GM23338 (cell line): ENCODE measurements at regions not wholly inside any gene's neighbourhood (a gene's known extent, or its start where the extent isn't known, plus 50 kb on each side); places are given as distances from the start of the nearest gene placed in this dataset.

ENCODE experiments used
- ATAC-seq: fragments of 200-7000 bp; cut with Tn5 transposase; 3 replicates; pipeline ENCODE4 v1.9.1; 2020
- DNase-seq: peaks from one replicate; pipeline ENCODE4 v3.0.0-alpha.2; 2015; ENCODE audit warnings: low spot score
- H2AFZ ChIP-seq: fragments of 200-600 bp; sonication (generic); 2 replicates; pipeline ENCODE4 v1.8.0; 2016; ENCODE audit warnings: antibody characterized with exemption, mild to moderate bottlenecking, moderate library complexity
- H3F3A ChIP-seq: fragments of 200-600 bp; sonication (generic); replicated peaks from 2 replicates; pipeline ENCODE4 v1.8.0; 2017; ENCODE audit warnings: antibody characterized with exemption, mixed run types, low read depth
- H3K27ac ChIP-seq: fragments of 200-600 bp; sonication (generic); 2 replicates; pipeline ENCODE4 v1.6.1; 2016; ENCODE audit warnings: low read depth
- H3K27me3 ChIP-seq: fragments of 200-600 bp; sonication (generic); 2 replicates; pipeline ENCODE4 v1.8.0; 2016; ENCODE audit warnings: mild to moderate bottlenecking, mixed run types, moderate library complexity; ENCODE audit not compliant: insufficient read depth
- H3K36me3 ChIP-seq: fragments of 200-600 bp; sonication (generic); 2 replicates; pipeline ENCODE4 v1.8.0; 2016; ENCODE audit warnings: mild to moderate bottlenecking; ENCODE audit not compliant: insufficient read depth
- H3K4me1 ChIP-seq: fragments of 200-600 bp; sonication (generic); 2 replicates; pipeline ENCODE4 v1.8.0; 2016; ENCODE audit warnings: mild to moderate bottlenecking, moderate library complexity; ENCODE audit not compliant: insufficient read depth
- H3K4me2 ChIP-seq: fragments of 200-600 bp; sonication (generic); 2 replicates; pipeline ENCODE4 v1.7.1; 2017; ENCODE audit warnings: mixed run types
- H3K4me3 ChIP-seq: fragments of 200-600 bp; sonication (generic); 2 replicates; pipeline ENCODE4 v1.6.1; 2016; ENCODE audit warnings: mixed run types
- H3K79me2 ChIP-seq: fragments of 200-600 bp; sonication (generic); replicated peaks from 2 replicates; pipeline ENCODE4 v1.8.0; 2017; ENCODE audit warnings: mild to moderate bottlenecking; ENCODE audit not compliant: insufficient read depth
- H3K9me2 ChIP-seq: fragments of 200-600 bp; sonication (generic); 2 replicates; pipeline ENCODE4 v1.8.0; 2017; ENCODE audit not compliant: insufficient read depth
- H4K20me1 ChIP-seq: fragments of 200-600 bp; sonication (generic); replicated peaks from 2 replicates; pipeline ENCODE4 v1.8.0; 2017; ENCODE audit warnings: mild to moderate bottlenecking; ENCODE audit not compliant: insufficient read depth
- H3K27ac Mint-ChIP-seq: 2 replicates; pipeline ENCODE4 v1.8.0; 2020; ENCODE audit warnings: inconsistent platforms, mild to moderate bottlenecking, moderate library complexity, mixed read lengths
- H3K27me3 Mint-ChIP-seq: 3 replicates; pipeline ENCODE4 v1.8.0; 2022; ENCODE audit warnings: low read depth, mild to moderate bottlenecking, moderate library complexity, mixed read lengths, inconsistent platforms; ENCODE audit not compliant: insufficient read depth, poor library complexity
- H3K36me3 Mint-ChIP-seq: 3 replicates; pipeline ENCODE4 v1.8.0; 2021; ENCODE audit warnings: low read depth, mild to moderate bottlenecking, inconsistent platforms, moderate library complexity, mixed read lengths
- H3K4me1 Mint-ChIP-seq: 3 replicates; pipeline ENCODE4 v1.8.0; 2020; ENCODE audit warnings: mild to moderate bottlenecking, inconsistent platforms, mixed read lengths
- H3K4me3 Mint-ChIP-seq: 3 replicates; pipeline ENCODE4 v1.8.0; 2021; ENCODE audit warnings: moderate library complexity, mild to moderate bottlenecking, inconsistent platforms, mixed read lengths
- H3K9me3 Mint-ChIP-seq: 3 replicates; pipeline ENCODE4 v1.8.0; 2020; ENCODE audit warnings: moderate library complexity, mild to moderate bottlenecking, inconsistent platforms, mixed read lengths
- CREB1 ChIP-seq: fragments of 250-450 bp; sonication (Bioruptor Pico); IDR thresholded peaks from 2 replicates; pipeline ENCODE4 v1.5.0; 2020; ENCODE audit warnings: low read depth, mild to moderate bottlenecking, moderate library complexity
- CTCF ChIP-seq, 2 experiments: fragments of 200-600 bp in 1 of 2; sonication (generic) in 1 of 2; conservative IDR thresholded peaks; 2 replicates each; pipeline versions ENCODE4 v1.5.1 to v1.6.1; 2016 to 2017; ENCODE audit warnings: antibody characterized with exemption in 2 of 2, low read depth in 2 of 2, mild to moderate bottlenecking in 2 of 2, moderate library complexity in 1 of 2
- ETS1 ChIP-seq: IDR thresholded peaks from 2 replicates; pipeline ENCODE4 v1.6.1; 2016; ENCODE audit warnings: antibody characterized with exemption
- EZH2 ChIP-seq: fragments of 200-600 bp; sonication (generic); IDR thresholded peaks from one replicate; pipeline ENCODE4 v1.8.0; 2017; ENCODE audit warnings: antibody characterized with exemption, mild to moderate bottlenecking, low read depth; ENCODE audit not compliant: unreplicated experiment
- EZH2phosphoT487 ChIP-seq: fragments of 200-600 bp; sonication (generic); IDR thresholded peaks from one replicate; pipeline ENCODE4 v1.8.1; 2018; ENCODE audit warnings: antibody characterized with exemption; ENCODE audit not compliant: unreplicated experiment
- JUNB ChIP-seq: IDR thresholded peaks from one replicate; pipeline ENCODE4 v1.6.1; 2016; ENCODE audit warnings: antibody characterized with exemption; ENCODE audit not compliant: unreplicated experiment
- NANOG ChIP-seq: IDR thresholded peaks from 2 replicates; pipeline ENCODE4 v1.6.1; 2016; ENCODE audit warnings: antibody characterized with exemption, borderline replicate concordance
- POLR2AphosphoS5 ChIP-seq: IDR thresholded peaks from 2 replicates; pipeline ENCODE4 v1.6.1; 2016; ENCODE audit warnings: antibody characterized with exemption, low read depth
- STAT1 ChIP-seq: IDR thresholded peaks from one replicate; pipeline ENCODE4 v1.6.1; 2016; ENCODE audit warnings: antibody characterized with exemption; ENCODE audit not compliant: unreplicated experiment
- ZNF114 ChIP-seq: fragments of 250-450 bp; sonication (Bioruptor Pico); IDR thresholded peaks from 2 replicates; pipeline ENCODE4 v1.5.0; 2020; ENCODE audit warnings: mild to moderate bottlenecking, moderate library complexity
- ZNF331 ChIP-seq: fragments of 250-450 bp; sonication (Bioruptor Pico); IDR thresholded peaks from 2 replicates; pipeline ENCODE4 v1.5.0; 2020; ENCODE audit warnings: low read depth, mild to moderate bottlenecking, moderate library complexity
- ZNF462 ChIP-seq: fragments of 250-450 bp; sonication (Bioruptor Pico); IDR thresholded peaks from 2 replicates; pipeline ENCODE4 v1.5.0; 2020; ENCODE audit warnings: mild to moderate bottlenecking, moderate library complexity

- TF ChIP-seq STAT1 (no peak), EZH2phosphoT487 (no peak), ETS1 (no peak), NANOG (no peak), EZH2 (no peak)
These were observed 331.0 kb upstream of the EDIL3 start (continued) for GRCh38 chr5:84715686-84716085.

- Mint-ChIP-seq H3K36me3 (peaks cover 7% of the 10 kb centered on the region; the same call in 1 of the 3 replicates), H3K27ac (no peak overlapping the region), H3K4me3 (no peak overlapping the region), H3K27me3 (no peaks in the 10 kb centered on the region), H3K9me3 (peaks cover 3% of the 10 kb centered on the region; the same call in 1 of the 3 replicates), H3K4me1 (no peaks in the 10 kb centered on the region)
- Histone ChIP-seq H3K27me3 (no peaks in the 10 kb centered on the region), H3K79me2 (no peaks in the 10 kb centered on the region), H2AFZ (peak overlapping the region; percentile 40; the same call in 1 of the 2 replicates), H3K27ac (no peak overlapping the region), H4K20me1 (no peaks in the 10 kb centered on the region), H3K36me3 (0 out of 2 replicates have a peak, but pooled peaks cover under 1% of the 10 kb centered on the region), H3K4me1 (no peaks in the 10 kb centered on the region), H3K4me3 (no peak overlapping the region), H3F3A (no peaks in the 10 kb centered on the region), H3K4me2 (no peak overlapping the region), H3K9me2 (no peaks in the 10 kb centered on the region; the same call in 1 of the 2 replicates)
- DNase-seq (no peak), ATAC-seq (no peak)
- no peak for TF ChIP-seq ZNF331 (CRISPR knock-in tag)
- TF ChIP-seq JUNB: no peak
- no peak for TF ChIP-seq EZH2
- no peak for TF ChIP-seq STAT1
- no peak for TF ChIP-seq CREB1
- TF ChIP-seq CTCF (conservative IDR thresholded peaks at IDR 0.05; ENCODE audit: low read depth in 2 of 2): no peak
- no peak for TF ChIP-seq POLR2AphosphoS5
- TF ChIP-seq ETS1: no peak
- TF ChIP-seq ZNF462: no peak
- TF ChIP-seq ZNF114 (CRISPR knock-in tag): no peak
- no peak for TF ChIP-seq NANOG
- no peak for TF ChIP-seq EZH2phosphoT487
These were observed 330.4 kb upstream of the EDIL3 start for GRCh38 chr5:84715091-84715490.
